Liver (tissue), 8 donors: ENCODE measurements at regions not wholly inside any gene's neighbourhood (a gene's known extent, or its start where the extent isn't known, plus 50 kb on each side); places are given as distances from the start of the nearest gene placed in this dataset.

Source experiments
- DNase-seq: peaks from one replicate; pipeline ENCODE4 v3.0.0-alpha.2; 2017; ENCODE audit warnings: low spot score
- H3K27ac ChIP-seq, 2 donors: one replicate each; pipeline ENCODE4 v1.7.0; 2013; ENCODE audit warnings: inconsistent platforms in 2 of 2, low read length in 2 of 2, control low read depth in 1 of 2, low read depth in 1 of 2, mild to moderate bottlenecking in 1 of 2
- H3K27me3 ChIP-seq, 4 donors: one replicate each; pipeline versions ENCODE4 v1.6.1 to v1.7.0; 2013; ENCODE audit warnings: low read length in 3 of 4, inconsistent platforms in 1 of 4, mild to moderate bottlenecking in 1 of 4, moderate library complexity in 1 of 4; ENCODE audit not compliant: control insufficient read depth in 4 of 4, insufficient read depth in 4 of 4
- H3K36me3 ChIP-seq, 4 donors: one replicate each; pipeline versions ENCODE4 v1.6.1 to v1.7.0; 2013; ENCODE audit warnings: low read length in 3 of 4, mild to moderate bottlenecking in 3 of 4, low read depth in 1 of 4, moderate library complexity in 1 of 4; ENCODE audit not compliant: control insufficient read depth in 4 of 4, insufficient read depth in 3 of 4
- H3K4me1 ChIP-seq, 4 donors: one replicate each; pipeline versions ENCODE4 v1.6.1 to v1.7.0; 2013; ENCODE audit warnings: low read length in 3 of 4, mild to moderate bottlenecking in 3 of 4, moderate library complexity in 1 of 4; ENCODE audit not compliant: control insufficient read depth in 4 of 4, insufficient read depth in 4 of 4
- H3K4me3 ChIP-seq, 3 donors: one replicate each; pipeline versions ENCODE4 v1.6.1 to v1.7.0; 2013; ENCODE audit warnings: low read length in 3 of 3, control low read depth in 1 of 3, low read depth in 1 of 3, mild to moderate bottlenecking in 1 of 3
- H3K9ac ChIP-seq, 2 donors: one replicate each; pipeline ENCODE4 v1.7.0; 2013; ENCODE audit warnings: low read length in 2 of 2, mild to moderate bottlenecking in 2 of 2, moderate library complexity in 2 of 2, control low read depth in 1 of 2, low read depth in 1 of 2
- H3K9me3 ChIP-seq, 4 donors: one replicate each; pipeline versions ENCODE4 v1.6.1 to v1.7.0; 2013; ENCODE audit warnings: low read length in 3 of 4; ENCODE audit not compliant: control insufficient read depth in 4 of 4
- EGR1 ChIP-seq, 2 donors: IDR thresholded peaks; 2 replicates each; pipeline ENCODE4 v1.6.1; 2016 to 2018; ENCODE audit warnings: antibody characterized with exemption in 2 of 2, low read depth in 2 of 2
- FOXA1 ChIP-seq: IDR thresholded peaks from 2 replicates; pipeline ENCODE4 v1.6.1; 2016; ENCODE audit warnings: antibody characterized with exemption
- FOXA2 ChIP-seq: IDR thresholded peaks from 2 replicates; pipeline ENCODE4 v1.6.1; 2016; ENCODE audit warnings: antibody characterized with exemption
- HNF4A ChIP-seq, 2 donors: conservative IDR thresholded peaks; 2 replicates each; pipeline ENCODE4 v1.6.1; 2016; ENCODE audit warnings: antibody characterized with exemption in 2 of 2, mild to moderate bottlenecking in 2 of 2
- HNF4G ChIP-seq: IDR thresholded peaks from 2 replicates; pipeline ENCODE4 v1.6.1; 2016; ENCODE audit warnings: antibody characterized with exemption
- NR2F2 ChIP-seq: IDR thresholded peaks from 2 replicates; pipeline ENCODE4 v1.6.1; 2016; ENCODE audit warnings: antibody characterized with exemption
- RAD21 ChIP-seq, 2 donors: IDR thresholded peaks; 2 replicates each; pipeline ENCODE4 v1.6.1; 2016; ENCODE audit warnings: antibody characterized with exemption in 2 of 2, mild to moderate bottlenecking in 2 of 2
- RXRA ChIP-seq, 2 donors: IDR thresholded peaks; 2 replicates each; pipeline ENCODE4 v1.6.1; 2017 to 2018; ENCODE audit warnings: antibody characterized with exemption in 2 of 2, mild to moderate bottlenecking in 1 of 2
- SP1 ChIP-seq: IDR thresholded peaks from 2 replicates; pipeline ENCODE4 v1.6.1; 2018; ENCODE audit warnings: antibody characterized with exemption, mild to moderate bottlenecking
- TAF1 ChIP-seq: conservative IDR thresholded peaks from 2 replicates; pipeline ENCODE4 v1.6.1; 2016; ENCODE audit warnings: antibody characterized with exemption, mild to moderate bottlenecking
- YY1 ChIP-seq: IDR thresholded peaks from 2 replicates; pipeline ENCODE4 v1.6.1; 2016; ENCODE audit warnings: antibody characterized with exemption, mild to moderate bottlenecking
- WGBS: extraction: QIAGEN DNeasy Blood & Tissue Kit; methylation state at CpG from one replicate; pipeline ENCODE4 v1.1.7; 2013; 5-methylcytosine and 5-hydroxymethylcytosine counted together
- TF ChIP-seq, protein P1 (sequence below): IDR thresholded peaks from 2 replicates; pipeline ENCODE4 v1.6.1; 2016; ENCODE audit warnings: antibody characterized with exemption
- TF ChIP-seq, protein P2 (sequence below): IDR thresholded peaks from 2 replicates; pipeline ENCODE4 v1.6.1; 2016; ENCODE audit warnings: antibody characterized with exemption
- TF ChIP-seq, protein P3 (sequence below): fragments of 150-350 bp; IDR thresholded peaks from 2 replicates; pipeline ENCODE4 v1.5.1; 2017; ENCODE audit warnings: improper control_type of control experiment, low read depth, low read length; ENCODE audit not compliant: missing input control
- TF ChIP-seq, protein P4 (sequence below): IDR thresholded peaks from 2 replicates; pipeline ENCODE4 v1.6.1; 2016; ENCODE audit warnings: antibody characterized with exemption
- donor health status: healthy.
- donor health status: healthy.
- donor health status: healthy.
- donor health status: healthy.
- donor health status: healthy.

DNA sequence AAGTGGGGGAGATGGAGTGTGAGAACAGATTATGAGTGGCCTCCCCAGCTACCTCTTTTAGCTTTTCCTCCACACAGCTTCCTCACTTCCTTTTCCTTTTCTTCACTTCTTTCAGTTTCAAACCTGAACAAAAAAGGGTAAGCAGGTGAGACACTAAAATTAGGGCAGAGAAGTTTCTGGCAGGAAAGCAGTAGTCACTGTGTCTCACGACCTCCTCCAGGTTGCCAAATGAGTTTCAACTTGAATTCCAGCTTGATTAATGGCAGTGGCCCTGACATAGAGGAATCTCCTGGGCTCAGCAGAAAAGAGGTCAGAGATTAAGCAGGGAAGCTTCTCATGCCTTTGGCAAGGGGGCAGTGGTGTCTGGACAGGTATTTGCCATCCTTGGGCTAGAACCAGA is 63.7 kb upstream of the SPINK5 start:
- 64% methylated on average over 1 of the region's 1 CpG for WGBS
- H3K27ac ChIP-seq, result no peak overlapping the region
- H3K9me3 ChIP-seq, result peaks cover 10 to 16% (median 12%) of the 10 kb centered on the region in 4 donors
- no peak overlapping the region for H3K9ac ChIP-seq
- H3K4me1 ChIP-seq, result no peaks in the 10 kb centered on the region
- DNase-seq, result no peak
- H3K4me3 ChIP-seq, result no peak overlapping the region
- no peaks in the 10 kb centered on the region for H3K27me3 ChIP-seq
- no peaks in the 10 kb centered on the region for H3K36me3 ChIP-seq
- TF ChIP-seq YY1 (no peak), HNF4G (no peak), RXRA (IDR thresholded peaks at IDR 0.05) (no peak), SP1 (no peak), FOXA2 (no peak), NR2F2 (no peak)
- TF ChIP-seq, protein P1, sequence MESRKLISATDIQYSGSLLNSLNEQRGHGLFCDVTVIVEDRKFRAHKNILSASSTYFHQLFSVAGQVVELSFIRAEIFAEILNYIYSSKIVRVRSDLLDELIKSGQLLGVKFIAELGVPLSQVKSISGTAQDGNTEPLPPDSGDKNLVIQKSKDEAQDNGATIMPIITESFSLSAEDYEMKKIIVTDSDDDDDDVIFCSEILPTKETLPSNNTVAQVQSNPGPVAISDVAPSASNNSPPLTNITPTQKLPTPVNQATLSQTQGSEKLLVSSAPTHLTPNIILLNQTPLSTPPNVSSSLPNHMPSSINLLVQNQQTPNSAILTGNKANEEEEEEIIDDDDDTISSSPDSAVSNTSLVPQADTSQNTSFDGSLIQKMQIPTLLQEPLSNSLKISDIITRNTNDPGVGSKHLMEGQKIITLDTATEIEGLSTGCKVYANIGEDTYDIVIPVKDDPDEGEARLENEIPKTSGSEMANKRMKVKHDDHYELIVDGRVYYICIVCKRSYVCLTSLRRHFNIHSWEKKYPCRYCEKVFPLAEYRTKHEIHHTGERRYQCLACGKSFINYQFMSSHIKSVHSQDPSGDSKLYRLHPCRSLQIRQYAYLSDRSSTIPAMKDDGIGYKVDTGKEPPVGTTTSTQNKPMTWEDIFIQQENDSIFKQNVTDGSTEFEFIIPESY, result no peak
- TF ChIP-seq, protein P2, sequence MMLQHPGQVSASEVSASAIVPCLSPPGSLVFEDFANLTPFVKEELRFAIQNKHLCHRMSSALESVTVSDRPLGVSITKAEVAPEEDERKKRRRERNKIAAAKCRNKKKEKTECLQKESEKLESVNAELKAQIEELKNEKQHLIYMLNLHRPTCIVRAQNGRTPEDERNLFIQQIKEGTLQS, result no peak

DNA sequence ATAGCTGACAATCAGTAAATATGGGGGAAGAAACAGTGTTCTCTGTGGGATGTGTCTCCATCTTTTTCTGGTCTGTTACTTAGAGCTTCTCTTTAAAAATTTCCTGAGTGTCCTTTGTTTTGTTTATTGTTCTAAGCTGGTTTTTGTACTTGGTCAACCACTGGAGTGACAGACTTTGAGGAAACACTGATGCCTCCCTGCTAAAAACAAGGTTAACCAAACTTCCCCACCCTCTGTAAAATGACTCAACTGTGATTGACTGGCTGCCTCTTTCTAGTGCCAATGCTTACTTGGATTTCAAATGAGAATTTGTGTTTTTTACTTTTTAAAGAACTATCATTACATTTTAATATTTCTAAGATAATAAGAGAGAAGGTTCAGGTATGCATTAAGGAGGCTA is 65.1 kb upstream of the SPINK5 start:
- Histone ChIP-seq H3K4me3 (no peak overlapping the region), H3K36me3 (no peaks in the 10 kb centered on the region), H3K9me3 (peaks cover 10 to 16% (median 12%) of the 10 kb centered on the region in 4 donors), H3K4me1 (no peaks in the 10 kb centered on the region), H3K27me3 (no peaks in the 10 kb centered on the region), H3K27ac (no peak overlapping the region), H3K9ac (no peak overlapping the region)
- no peak for DNase-seq
- TF ChIP-seq, protein P1, result no peak
- TF ChIP-seq HNF4G, result no peak
- no peak for TF ChIP-seq FOXA1
- no peak for TF ChIP-seq HNF4A (conservative IDR thresholded peaks at IDR 0.05)
- no peak for TF ChIP-seq TAF1
- TF ChIP-seq RXRA (IDR thresholded peaks at IDR 0.05), result no peak
- TF ChIP-seq, protein P2, result no peak
- TF ChIP-seq EGR1 (IDR thresholded peaks at IDR 0.05; ENCODE audit: low read depth in 2 of 2), result no peak
- TF ChIP-seq, protein P3, sequence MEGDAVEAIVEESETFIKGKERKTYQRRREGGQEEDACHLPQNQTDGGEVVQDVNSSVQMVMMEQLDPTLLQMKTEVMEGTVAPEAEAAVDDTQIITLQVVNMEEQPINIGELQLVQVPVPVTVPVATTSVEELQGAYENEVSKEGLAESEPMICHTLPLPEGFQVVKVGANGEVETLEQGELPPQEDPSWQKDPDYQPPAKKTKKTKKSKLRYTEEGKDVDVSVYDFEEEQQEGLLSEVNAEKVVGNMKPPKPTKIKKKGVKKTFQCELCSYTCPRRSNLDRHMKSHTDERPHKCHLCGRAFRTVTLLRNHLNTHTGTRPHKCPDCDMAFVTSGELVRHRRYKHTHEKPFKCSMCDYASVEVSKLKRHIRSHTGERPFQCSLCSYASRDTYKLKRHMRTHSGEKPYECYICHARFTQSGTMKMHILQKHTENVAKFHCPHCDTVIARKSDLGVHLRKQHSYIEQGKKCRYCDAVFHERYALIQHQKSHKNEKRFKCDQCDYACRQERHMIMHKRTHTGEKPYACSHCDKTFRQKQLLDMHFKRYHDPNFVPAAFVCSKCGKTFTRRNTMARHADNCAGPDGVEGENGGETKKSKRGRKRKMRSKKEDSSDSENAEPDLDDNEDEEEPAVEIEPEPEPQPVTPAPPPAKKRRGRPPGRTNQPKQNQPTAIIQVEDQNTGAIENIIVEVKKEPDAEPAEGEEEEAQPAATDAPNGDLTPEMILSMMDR, result no peak
- TF ChIP-seq RAD21 (IDR thresholded peaks at IDR 0.05), result no peak
- TF ChIP-seq, protein P4, sequence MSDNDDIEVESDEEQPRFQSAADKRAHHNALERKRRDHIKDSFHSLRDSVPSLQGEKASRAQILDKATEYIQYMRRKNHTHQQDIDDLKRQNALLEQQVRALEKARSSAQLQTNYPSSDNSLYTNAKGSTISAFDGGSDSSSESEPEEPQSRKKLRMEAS, result no peak
- no peak for TF ChIP-seq YY1
- no peak for TF ChIP-seq FOXA2
- no peak for TF ChIP-seq SP1
- TF ChIP-seq NR2F2, result no peak
